ENCODE measurements at regions not wholly inside any gene's neighbourhood (a gene's known extent, or its start where the extent isn't known, plus 50 kb on each side); places are given as distances from the start of the nearest gene placed in this dataset.

- Histone ChIP-seq H3K4me3 (no peak overlapping the region), H3K4me1 (peaks cover 0 to 5% (median 0%) of the 10 kb centered on the region in 4 donors), H3K27me3 (peaks cover 0 to 27% (median 3%) of the 10 kb centered on the region in 3 donors), H3K36me3 (no peaks in the 10 kb centered on the region), H3K27ac (no peak overlapping the region), H3K9me3 (no peaks in the 10 kb centered on the region)
- no peak for TF ChIP-seq POLR2A (IDR thresholded peaks at IDR 0.05)
- intact Hi-C loops (cut with DNase I; ENCODE audit: low total_unique reads): no loop called here
- 53 to 72% (median 58%) methylated on average over 2 of the region's 2 CpGs for WGBS, 5 donors
- DNase-seq: no peak
Observed at GRCh38 chr2:88870267-88870839, 178.9 kb downstream of the RPIA start.

- intact Hi-C loops (cut with DNase I; ENCODE audit: low total_unique reads): no loop called here
- Histone ChIP-seq H3K4me3 (no peak overlapping the region), H3K9me3 (no peaks in the 10 kb centered on the region), H3K27ac (no peak overlapping the region), H3K4me1 (peaks cover 0 to 5% (median 0%) of the 10 kb centered on the region in 4 donors), H3K36me3 (no peaks in the 10 kb centered on the region), H3K27me3 (peaks cover 0 to 27% (median 0%) of the 10 kb centered on the region in 3 donors)
- no peak for DNase-seq
- 62 to 74% (median 70%) methylated on average over 5 of the region's 5 CpGs for WGBS, 5 donors
- no peak for TF ChIP-seq EP300 (IDR thresholded peaks at IDR 0.05)
Observed at GRCh38 chr2:88871336-88871735, 179.9 kb downstream of the RPIA start.

GRCh38 chr2:88873620-88874019 lies 182.1 kb downstream of the RPIA start:
- intact Hi-C loops (cut with DNase I; ENCODE audit: low total_unique reads): no loop called here
- Histone ChIP-seq H3K9me3 (no peaks in the 10 kb centered on the region), H3K4me3 (no peak overlapping the region), H3K27me3 (peaks cover 0 to 27% (median 0%) of the 10 kb centered on the region in 3 donors), H3K4me1 (peaks cover 0 to 5% (median 0%) of the 10 kb centered on the region in 4 donors), H3K27ac (no peak overlapping the region), H3K36me3 (no peaks in the 10 kb centered on the region)
- no peak for TF ChIP-seq POLR2AphosphoS5 (IDR thresholded peaks at IDR 0.05)
- no peak for TF ChIP-seq POLR2A (IDR thresholded peaks at IDR 0.05)
- TF ChIP-seq EP300 (IDR thresholded peaks at IDR 0.05): no peak
- TF ChIP-seq, protein P1, sequence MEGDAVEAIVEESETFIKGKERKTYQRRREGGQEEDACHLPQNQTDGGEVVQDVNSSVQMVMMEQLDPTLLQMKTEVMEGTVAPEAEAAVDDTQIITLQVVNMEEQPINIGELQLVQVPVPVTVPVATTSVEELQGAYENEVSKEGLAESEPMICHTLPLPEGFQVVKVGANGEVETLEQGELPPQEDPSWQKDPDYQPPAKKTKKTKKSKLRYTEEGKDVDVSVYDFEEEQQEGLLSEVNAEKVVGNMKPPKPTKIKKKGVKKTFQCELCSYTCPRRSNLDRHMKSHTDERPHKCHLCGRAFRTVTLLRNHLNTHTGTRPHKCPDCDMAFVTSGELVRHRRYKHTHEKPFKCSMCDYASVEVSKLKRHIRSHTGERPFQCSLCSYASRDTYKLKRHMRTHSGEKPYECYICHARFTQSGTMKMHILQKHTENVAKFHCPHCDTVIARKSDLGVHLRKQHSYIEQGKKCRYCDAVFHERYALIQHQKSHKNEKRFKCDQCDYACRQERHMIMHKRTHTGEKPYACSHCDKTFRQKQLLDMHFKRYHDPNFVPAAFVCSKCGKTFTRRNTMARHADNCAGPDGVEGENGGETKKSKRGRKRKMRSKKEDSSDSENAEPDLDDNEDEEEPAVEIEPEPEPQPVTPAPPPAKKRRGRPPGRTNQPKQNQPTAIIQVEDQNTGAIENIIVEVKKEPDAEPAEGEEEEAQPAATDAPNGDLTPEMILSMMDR (IDR thresholded peaks at IDR 0.05): no peak
- no peak for DNase-seq

GRCh38 chr2:88874063-88874657 lies 182.7 kb downstream of the RPIA start:
- Histone ChIP-seq H3K4me3 (no peak overlapping the region), H3K27ac (no peak overlapping the region), H3K27me3 (peaks cover 0 to 25% (median 0%) of the 10 kb centered on the region in 3 donors), H3K9me3 (no peaks in the 10 kb centered on the region), H3K4me1 (peaks cover 0 to 5% (median 0%) of the 10 kb centered on the region in 4 donors), H3K36me3 (no peaks in the 10 kb centered on the region)
- DNase-seq: peak in 1 of 2 donors; percentile 85
- intact Hi-C loops (cut with DNase I; ENCODE audit: low total_unique reads): no loop called here
- WGBS, 5 donors: 26 to 31% (median 29%) methylated on average over 4 of the region's 4 CpGs
- TF ChIP-seq, protein P1 (IDR thresholded peaks at IDR 0.05): peak in 5 of 7 experiments; percentile 47 to 76 (median 59)
- TF ChIP-seq POLR2AphosphoS5 (IDR thresholded peaks at IDR 0.05) (no peak), POLR2A (IDR thresholded peaks at IDR 0.05) (no peak), EP300 (IDR thresholded peaks at IDR 0.05) (no peak)

DNA sequence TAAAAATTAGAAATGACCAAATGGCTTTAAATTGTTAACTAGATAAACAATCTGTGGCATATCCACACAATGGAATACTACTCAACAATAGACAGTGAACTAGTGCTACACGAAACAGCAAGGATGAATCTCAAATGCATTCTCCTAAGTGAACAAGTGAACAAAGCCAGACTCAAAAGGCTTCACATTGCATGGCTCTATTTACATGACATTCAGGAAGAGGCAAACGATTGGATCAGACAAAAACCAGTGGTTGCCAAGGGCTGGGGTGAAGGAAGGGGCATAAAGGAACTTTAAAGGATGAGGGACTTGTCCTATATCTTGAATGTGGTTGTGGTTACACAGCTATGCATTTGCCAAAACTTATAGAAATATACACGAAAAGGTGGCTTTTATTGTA lies 184.3 kb downstream of the RPIA start:
- Histone ChIP-seq H3K36me3 (no peaks in the 10 kb centered on the region), H3K4me1 (peaks cover 0 to 12% (median 4%) of the 10 kb centered on the region in 4 donors), H3K9me3 (no peaks in the 10 kb centered on the region), H3K27ac (no peak overlapping the region), H3K4me3 (no peak overlapping the region), H3K27me3 (peaks cover 0 to 19% (median 0%) of the 10 kb centered on the region in 3 donors)
- 40 to 51% (median 49%) methylated on average over 3 of the region's 3 CpGs for WGBS, 5 donors
- no peak for DNase-seq
- TF ChIP-seq EP300 (IDR thresholded peaks at IDR 0.05): no peak
- intact Hi-C loops (cut with DNase I; ENCODE audit: low total_unique reads): no loop called here

- Histone ChIP-seq H3K4me3 (no peak overlapping the region), H3K27ac (no peak overlapping the region), H3K27me3 (peaks cover 0 to 7% (median 0%) of the 10 kb centered on the region in 3 donors), H3K36me3 (no peaks in the 10 kb centered on the region), H3K9me3 (no peaks in the 10 kb centered on the region), H3K4me1 (peaks cover 0 to 8% (median 4%) of the 10 kb centered on the region in 4 donors)
- peak in 1 of 2 donors; percentile 83 for DNase-seq
- whole genome bisulfite sequencing, 5 donors: 6 to 17% (median 15%) methylated on average over 11 of the region's 11 CpGs
- intact Hi-C loops (cut with DNase I; ENCODE audit: low total_unique reads): no loop called here
- TF ChIP-seq POLR2A (IDR thresholded peaks at IDR 0.05) (no peak), POLR2AphosphoS5 (IDR thresholded peaks at IDR 0.05) (no peak)
- TF ChIP-seq, protein P1 (IDR thresholded peaks at IDR 0.05): peak in 5 of 7 experiments; percentile 36 to 55 (median 52)
Observed at GRCh38 chr2:88880441-88880953, 189.0 kb downstream of the RPIA start.
